K562 (cell line): ENCODE measurements at regions not wholly inside any gene's neighbourhood (a gene's known extent, or its start where the extent isn't known, plus 50 kb on each side); places are given as distances from the start of the nearest gene placed in this dataset.

Experiments used
- CREBBP ChIP-seq: IDR thresholded peaks from one replicate; pipeline ENCODE4 v1.6.1; 2012; ENCODE audit warnings: low read depth, mild to moderate bottlenecking, control low read depth, inconsistent platforms, low read length
- ETV5 ChIP-seq: sonication (generic); formaldehyde crosslinking; IDR thresholded peaks from 2 replicates; pipeline ENCODE4 v1.4.0; 2020; ENCODE audit warnings: low read depth, mild to moderate bottlenecking, missing genetic modification reagents
- FOXJ3 ChIP-seq: sonication (generic); formaldehyde crosslinking; IDR thresholded peaks from 2 replicates; pipeline ENCODE4 v1.4.0; 2020; ENCODE audit warnings: mild to moderate bottlenecking, missing genetic modification reagents
- FOXP4 ChIP-seq: sonication (generic); formaldehyde crosslinking; IDR thresholded peaks from 2 replicates; pipeline ENCODE4 v1.8.0; 2022; ENCODE audit warnings: mild to moderate bottlenecking, missing genetic modification reagents, borderline replicate concordance
- HDAC1 ChIP-seq, 2 experiments: fragments of 450-650 bp; IDR thresholded peaks; 2 replicates each; pipeline ENCODE4 v1.6.1; 2016 to 2017; ENCODE audit warnings: inconsistent platforms in 1 of 2, mild to moderate bottlenecking in 1 of 2, moderate library complexity in 1 of 2
- HMG20B ChIP-seq: fragments of 250-450 bp; sonication (Bioruptor Pico); IDR thresholded peaks from 2 replicates; pipeline ENCODE4 v1.5.0; 2021; ENCODE audit warnings: mild to moderate bottlenecking
- JUN ChIP-seq, 2 experiments: sonication (generic) in 1 of 2; formaldehyde crosslinking in 1 of 2; IDR thresholded peaks; 2 replicates each; pipeline versions ENCODE4 v1.6.1 to v1.8.0; 2012 to 2022; ENCODE audit warnings: borderline replicate concordance in 2 of 2, mild to moderate bottlenecking in 2 of 2, improper control_type of control experiment in 1 of 2, low read depth in 1 of 2, low read length in 1 of 2, missing genetic modification reagents in 1 of 2
- KDM1A ChIP-seq, 2 experiments: fragments of 450-650 bp; IDR thresholded peaks; 2 replicates each; pipeline ENCODE4 v1.6.1; 2016; ENCODE audit warnings: mild to moderate bottlenecking in 2 of 2
- MEF2A ChIP-seq: IDR thresholded peaks from 2 replicates; pipeline ENCODE4 v1.6.1; 2011; ENCODE audit warnings: low read depth, mild to moderate bottlenecking, low read length, moderate library complexity; ENCODE audit not compliant: control insufficient read depth
- NCOA2 ChIP-seq, 2 experiments: fragments of 450-650 bp; IDR thresholded peaks; 2 replicates each; pipeline ENCODE4 v1.6.1; 2018; ENCODE audit warnings: mild to moderate bottlenecking in 2 of 2, moderate library complexity in 1 of 2; ENCODE audit not compliant: partially characterized antibody in 2 of 2
- NCOA6 ChIP-seq: fragments of 450-650 bp; IDR thresholded peaks from 2 replicates; pipeline ENCODE4 v1.6.1; 2017; ENCODE audit warnings: mild to moderate bottlenecking
- OTX1 ChIP-seq: fragments of 450-650 bp; formaldehyde crosslinking; IDR thresholded peaks from 2 replicates; pipeline ENCODE4 v1.4.0; 2022; ENCODE audit warnings: mild to moderate bottlenecking
- RAD21 ChIP-seq, 2 experiments: fragments of 250-450 bp in 1 of 2; fragments of 450-650 bp in 1 of 2; sonication (Bioruptor Pico) in 1 of 2; formaldehyde crosslinking in 1 of 2; IDR thresholded peaks in 1 of 2; conservative IDR thresholded peaks in 1 of 2; 2 replicates each; pipeline versions ENCODE4 v1.4.0 to v1.8.0; 2020 to 2022; ENCODE audit warnings: mild to moderate bottlenecking in 2 of 2, moderate library complexity in 1 of 2
- SMARCA5 ChIP-seq: fragments of 450-650 bp; IDR thresholded peaks from 2 replicates; pipeline ENCODE4 v1.6.1; 2016
- ZNF124 ChIP-seq: sonication (generic); formaldehyde crosslinking; IDR thresholded peaks from 2 replicates; pipeline ENCODE4 v1.8.1; 2022; ENCODE audit warnings: missing genetic modification reagents
- ZNF165 ChIP-seq: fragments of 250-450 bp; sonication (Bioruptor Pico); IDR thresholded peaks from 2 replicates; pipeline ENCODE4 v1.4.0; 2020; ENCODE audit warnings: borderline replicate concordance
- ZNF197 ChIP-seq: fragments of 200-800 bp; sonication (Bioruptor generic); IDR thresholded peaks from 2 replicates; pipeline ENCODE4 v1.6.1; 2016; ENCODE audit warnings: low read depth, missing genetic modification characterization, missing compliant biosample characterization
- ZNF263 ChIP-seq: sonication (generic); formaldehyde crosslinking; IDR thresholded peaks from 2 replicates; pipeline ENCODE4 v1.8.0; 2022; ENCODE audit warnings: mild to moderate bottlenecking, missing genetic modification reagents, borderline replicate concordance
- TF ChIP-seq, protein P1 (sequence below): fragments of 250-450 bp; sonication (Bioruptor Pico); IDR thresholded peaks from 2 replicates; pipeline ENCODE4 v1.8.0; 2021; ENCODE audit warnings: moderate library complexity, mild to moderate bottlenecking, inconsistent platforms
- TF ChIP-seq, protein P2 (sequence below): sonication (generic); formaldehyde crosslinking; IDR thresholded peaks from 2 replicates; pipeline ENCODE4 v1.4.0; 2020; ENCODE audit warnings: mild to moderate bottlenecking, missing genetic modification reagents

- TF ChIP-seq ZNF263 (CRISPR knock-in tag): 0 out of 2 replicates have a peak, but pooled peaks have one; percentile 25
- TF ChIP-seq ZNF165 (CRISPR knock-in tag): no peak
- TF ChIP-seq SMARCA5: peak; percentile 15; the same call in 1 of the 2 replicates
- TF ChIP-seq, protein P1, sequence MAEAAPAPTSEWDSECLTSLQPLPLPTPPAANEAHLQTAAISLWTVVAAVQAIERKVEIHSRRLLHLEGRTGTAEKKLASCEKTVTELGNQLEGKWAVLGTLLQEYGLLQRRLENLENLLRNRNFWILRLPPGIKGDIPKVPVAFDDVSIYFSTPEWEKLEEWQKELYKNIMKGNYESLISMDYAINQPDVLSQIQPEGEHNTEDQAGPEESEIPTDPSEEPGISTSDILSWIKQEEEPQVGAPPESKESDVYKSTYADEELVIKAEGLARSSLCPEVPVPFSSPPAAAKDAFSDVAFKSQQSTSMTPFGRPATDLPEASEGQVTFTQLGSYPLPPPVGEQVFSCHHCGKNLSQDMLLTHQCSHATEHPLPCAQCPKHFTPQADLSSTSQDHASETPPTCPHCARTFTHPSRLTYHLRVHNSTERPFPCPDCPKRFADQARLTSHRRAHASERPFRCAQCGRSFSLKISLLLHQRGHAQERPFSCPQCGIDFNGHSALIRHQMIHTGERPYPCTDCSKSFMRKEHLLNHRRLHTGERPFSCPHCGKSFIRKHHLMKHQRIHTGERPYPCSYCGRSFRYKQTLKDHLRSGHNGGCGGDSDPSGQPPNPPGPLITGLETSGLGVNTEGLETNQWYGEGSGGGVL (CRISPR knock-in tag): no peak
- no peak for TF ChIP-seq ZNF197 (CRISPR knock-in tag)
- no peak for TF ChIP-seq ZNF124 (CRISPR knock-in tag)
- no peak for TF ChIP-seq FOXP4 (CRISPR knock-in tag)
- 0 out of 4 replicates have a peak, but pooled peaks of 1 of the 2 experiments have one; percentile 19 for TF ChIP-seq HDAC1 (IDR thresholded peaks at IDR 0.05)
- TF ChIP-seq JUN (IDR thresholded peaks at IDR 0.05; ENCODE audit: borderline replicate concordance, low read depth, low read length): no peak
- TF ChIP-seq JUN (CRISPR knock-in tag; IDR thresholded peaks at IDR 0.05; ENCODE audit: borderline replicate concordance): no peak
- 0 out of 2 replicates have a peak, but pooled peaks have one; percentile 36 for TF ChIP-seq OTX1 (CRISPR knock-in tag)
- TF ChIP-seq KDM1A (IDR thresholded peaks at IDR 0.05): 0 out of 4 replicates have a peak, but pooled peaks of 1 of the 2 experiments have one; percentile 36
- no peak for TF ChIP-seq RAD21 (CRISPR knock-in tag; conservative IDR thresholded peaks at IDR 0.05 in 1 of 2, IDR thresholded peaks at IDR 0.05 in 1 of 2)
- TF ChIP-seq FOXJ3: no peak
- TF ChIP-seq, protein P2, sequence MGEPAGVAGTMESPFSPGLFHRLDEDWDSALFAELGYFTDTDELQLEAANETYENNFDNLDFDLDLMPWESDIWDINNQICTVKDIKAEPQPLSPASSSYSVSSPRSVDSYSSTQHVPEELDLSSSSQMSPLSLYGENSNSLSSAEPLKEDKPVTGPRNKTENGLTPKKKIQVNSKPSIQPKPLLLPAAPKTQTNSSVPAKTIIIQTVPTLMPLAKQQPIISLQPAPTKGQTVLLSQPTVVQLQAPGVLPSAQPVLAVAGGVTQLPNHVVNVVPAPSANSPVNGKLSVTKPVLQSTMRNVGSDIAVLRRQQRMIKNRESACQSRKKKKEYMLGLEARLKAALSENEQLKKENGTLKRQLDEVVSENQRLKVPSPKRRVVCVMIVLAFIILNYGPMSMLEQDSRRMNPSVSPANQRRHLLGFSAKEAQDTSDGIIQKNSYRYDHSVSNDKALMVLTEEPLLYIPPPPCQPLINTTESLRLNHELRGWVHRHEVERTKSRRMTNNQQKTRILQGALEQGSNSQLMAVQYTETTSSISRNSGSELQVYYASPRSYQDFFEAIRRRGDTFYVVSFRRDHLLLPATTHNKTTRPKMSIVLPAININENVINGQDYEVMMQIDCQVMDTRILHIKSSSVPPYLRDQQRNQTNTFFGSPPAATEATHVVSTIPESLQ: no peak
- no peak for TF ChIP-seq CREBBP
- no peak for TF ChIP-seq NCOA2 (IDR thresholded peaks at IDR 0.05; ENCODE audit: partially characterized antibody in 2 of 2)
- no peak for TF ChIP-seq MEF2A
- TF ChIP-seq HMG20B (CRISPR knock-in tag): no peak
- TF ChIP-seq ETV5 (CRISPR knock-in tag): no peak
- TF ChIP-seq NCOA6: no peak
Measured at GRCh38 chr1:25030674-25031589, 100.9 kb upstream of the RUNX3 start (continued).
